Smooth muscle cell (in vitro differentiated cells): ENCODE measurements at regions not wholly inside any gene's neighbourhood (a gene's known extent, or its start where the extent isn't known, plus 50 kb on each side); places are given as distances from the start of the nearest gene placed in this dataset.
"Not testable (repeated sequence)": the region's sequence is repeated elsewhere in the genome, so short reads cannot be mapped to it uniquely, and the experiment has no call there.

ENCODE experiments used
- DNase-seq: peaks from one replicate; lab custom pipeline; 2025; ENCODE audit not compliant: unreplicated experiment; lab: John Stamatoyannopoulos, UW
- H2AFZ ChIP-seq: fragments of 200-600 bp; sonication (generic); 2 replicates; pipeline ENCODE4 v1.6.0; 2016; ENCODE audit warnings: antibody characterized with exemption, low read depth, mild to moderate bottlenecking
- H3F3A ChIP-seq: fragments of 200-600 bp; sonication (generic); 2 replicates; pipeline ENCODE4 v1.6.0; 2017; ENCODE audit warnings: antibody characterized with exemption, low read depth
- H3K27ac ChIP-seq: fragments of 200-600 bp; sonication (generic); 2 replicates; pipeline ENCODE4 v1.5.1; 2016; ENCODE audit warnings: low read depth, mild to moderate bottlenecking
- H3K27me3 ChIP-seq: fragments of 200-600 bp; sonication (generic); 2 replicates; pipeline ENCODE4 v1.6.1; 2016; ENCODE audit warnings: low read depth, mild to moderate bottlenecking
- H3K36me3 ChIP-seq: fragments of 200-600 bp; sonication (generic); 2 replicates; pipeline ENCODE4 v1.5.1; 2016; ENCODE audit warnings: low read depth
- H3K4me1 ChIP-seq: fragments of 200-600 bp; sonication (generic); 2 replicates; pipeline ENCODE4 v1.5.1; 2016; ENCODE audit warnings: low read depth
- H3K4me2 ChIP-seq: fragments of 200-600 bp; sonication (generic); 2 replicates; pipeline ENCODE4 v1.6.0; 2016; ENCODE audit warnings: mild to moderate bottlenecking
- H3K4me3 ChIP-seq: fragments of 200-600 bp; sonication (generic); 2 replicates; pipeline ENCODE4 v1.5.1; 2016; ENCODE audit warnings: mild to moderate bottlenecking
- H3K79me2 ChIP-seq: fragments of 200-600 bp; sonication (generic); 2 replicates; pipeline ENCODE4 v1.6.0; 2016; ENCODE audit warnings: low read depth, mild to moderate bottlenecking
- H3K9ac ChIP-seq: fragments of 200-600 bp; sonication (generic); 2 replicates; pipeline ENCODE4 v1.6.0; 2016; ENCODE audit warnings: low read depth
- H3K9me3 ChIP-seq: fragments of 200-600 bp; sonication (generic); replicated peaks from 2 replicates; pipeline ENCODE4 v1.5.1; 2016; ENCODE audit warnings: low read depth
- H4K20me1 ChIP-seq: fragments of 200-600 bp; sonication (generic); 2 replicates; pipeline ENCODE4 v1.6.0; 2016; ENCODE audit warnings: low read depth
- WGBS: methylation state at CpG from one replicate; pipeline ENCODE4 v1.1.7; 2016; ENCODE audit warnings: low lambda C conversion rate; 5-methylcytosine and 5-hydroxymethylcytosine counted together
- TF ChIP-seq, protein P1 (sequence below): fragments of 200-600 bp; sonication (generic); IDR thresholded peaks from 2 replicates; pipeline ENCODE4 v1.5.1; 2017; ENCODE audit warnings: borderline replicate concordance, mild to moderate bottlenecking, antibody characterized with exemption; ENCODE audit not compliant: insufficient read depth, poor library complexity, severe bottlenecking

DNA sequence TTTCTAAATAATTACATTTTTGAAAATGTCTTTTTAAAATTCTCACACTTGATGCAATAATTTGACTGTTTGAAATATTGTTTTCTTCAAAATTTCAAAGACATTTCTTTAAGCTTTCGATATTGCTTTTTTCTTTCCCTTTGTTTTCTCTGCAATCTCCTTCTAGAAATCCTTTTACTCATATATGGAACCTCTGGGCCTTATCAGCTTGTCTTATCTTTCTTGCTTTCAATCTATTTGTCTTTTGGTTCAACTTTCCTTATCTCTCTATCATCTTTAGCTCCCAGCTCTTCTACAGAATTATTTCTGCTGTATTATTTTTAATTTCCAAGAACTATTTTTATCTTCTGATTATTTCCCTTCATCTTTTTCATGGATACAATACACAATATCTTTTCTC, 80.7 kb upstream of the DIAPH3 start:
- Histone ChIP-seq H3K36me3 (no peaks in the 10 kb centered on the region), H3K4me2 (no peak overlapping the region), H2AFZ (no peak overlapping the region), H3K27ac (no peak overlapping the region), H3K79me2 (no peaks in the 10 kb centered on the region), H3K9ac (no peak overlapping the region), H3K4me3 (no peak overlapping the region), H4K20me1 (no peaks in the 10 kb centered on the region), H3F3A (no peaks in the 10 kb centered on the region), H3K4me1 (no peaks in the 10 kb centered on the region), H3K9me3 (no peaks in the 10 kb centered on the region), H3K27me3 (no peaks in the 10 kb centered on the region)
- 93% methylated on average over 1 of the region's 1 CpG for WGBS
- TF ChIP-seq, protein P1, sequence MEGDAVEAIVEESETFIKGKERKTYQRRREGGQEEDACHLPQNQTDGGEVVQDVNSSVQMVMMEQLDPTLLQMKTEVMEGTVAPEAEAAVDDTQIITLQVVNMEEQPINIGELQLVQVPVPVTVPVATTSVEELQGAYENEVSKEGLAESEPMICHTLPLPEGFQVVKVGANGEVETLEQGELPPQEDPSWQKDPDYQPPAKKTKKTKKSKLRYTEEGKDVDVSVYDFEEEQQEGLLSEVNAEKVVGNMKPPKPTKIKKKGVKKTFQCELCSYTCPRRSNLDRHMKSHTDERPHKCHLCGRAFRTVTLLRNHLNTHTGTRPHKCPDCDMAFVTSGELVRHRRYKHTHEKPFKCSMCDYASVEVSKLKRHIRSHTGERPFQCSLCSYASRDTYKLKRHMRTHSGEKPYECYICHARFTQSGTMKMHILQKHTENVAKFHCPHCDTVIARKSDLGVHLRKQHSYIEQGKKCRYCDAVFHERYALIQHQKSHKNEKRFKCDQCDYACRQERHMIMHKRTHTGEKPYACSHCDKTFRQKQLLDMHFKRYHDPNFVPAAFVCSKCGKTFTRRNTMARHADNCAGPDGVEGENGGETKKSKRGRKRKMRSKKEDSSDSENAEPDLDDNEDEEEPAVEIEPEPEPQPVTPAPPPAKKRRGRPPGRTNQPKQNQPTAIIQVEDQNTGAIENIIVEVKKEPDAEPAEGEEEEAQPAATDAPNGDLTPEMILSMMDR = no peak
- DNase-seq = no peak

DNA sequence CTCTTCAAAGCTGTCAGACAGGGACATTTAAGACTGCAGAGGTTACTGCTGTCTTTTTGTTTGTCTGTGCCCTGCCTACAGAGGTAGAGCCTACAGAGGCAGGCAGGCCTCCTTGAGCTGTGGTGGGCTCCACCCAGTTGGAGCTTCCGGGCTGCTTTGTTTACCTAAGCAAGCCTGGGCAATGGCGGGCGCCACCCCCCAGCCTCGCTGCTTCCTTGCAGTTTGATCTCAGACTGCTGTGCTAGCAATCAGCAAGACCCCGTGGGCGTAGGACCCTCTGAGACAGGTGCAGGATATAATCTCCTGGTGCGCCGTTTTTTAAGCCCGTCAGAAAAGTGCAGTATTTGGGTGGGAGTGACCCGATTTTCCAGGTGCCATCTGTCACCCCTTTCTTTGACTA, 87.7 kb upstream of the DIAPH3 start:
- H3K9ac ChIP-seq, DNase-seq, H2AFZ ChIP-seq, H4K20me1 ChIP-seq, H3K4me2 ChIP-seq, H3K4me3 ChIP-seq, H3K4me1 ChIP-seq, H3K79me2 ChIP-seq, H3F3A ChIP-seq, H3K9me3 ChIP-seq, H3K27me3 ChIP-seq, H3K27ac ChIP-seq, H3K36me3 ChIP-seq: not testable (repeated sequence)
- WGBS = 90% methylated on average over 10 of the region's 10 CpGs

DNA sequence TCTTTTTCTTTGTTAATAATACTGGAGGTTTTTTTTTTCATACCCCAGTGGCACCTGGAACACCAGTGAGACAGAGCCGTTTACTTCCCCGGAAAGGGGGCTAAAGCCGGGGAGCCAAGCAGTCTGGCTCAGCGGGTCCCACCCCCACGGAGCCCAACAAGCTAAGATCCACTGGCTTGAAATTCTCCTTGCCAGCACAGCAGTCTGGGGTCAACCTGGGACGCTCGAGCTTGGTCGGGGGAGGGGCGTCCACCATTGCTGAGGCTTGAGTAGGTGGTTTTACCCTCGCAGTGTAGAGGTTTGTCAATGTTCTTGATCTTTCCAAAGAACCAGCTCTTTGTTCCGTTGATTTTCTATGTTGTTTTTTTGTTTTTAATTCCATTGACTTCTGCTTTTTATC, 94.6 kb upstream of the DIAPH3 start:
- H3K4me2 ChIP-seq = no peak overlapping the region
- no peak for DNase-seq
- TF ChIP-seq, protein P1 = no peak
- no peak overlapping the region for H3K4me3 ChIP-seq
- no peaks in the 10 kb centered on the region for H3K36me3 ChIP-seq
- H4K20me1 ChIP-seq = no peaks in the 10 kb centered on the region
- H3K27me3 ChIP-seq = no peaks in the 10 kb centered on the region
- 71% methylated on average over 11 of the region's 11 CpGs for WGBS
- no peak overlapping the region for H3K9ac ChIP-seq
- no peaks in the 10 kb centered on the region for H3K79me2 ChIP-seq
- no peak overlapping the region for H2AFZ ChIP-seq
- no peaks in the 10 kb centered on the region for H3K9me3 ChIP-seq
- H3F3A ChIP-seq = no peaks in the 10 kb centered on the region
- H3K27ac ChIP-seq = no peak overlapping the region
- H3K4me1 ChIP-seq = peaks cover 4% of the 10 kb centered on the region

DNA sequence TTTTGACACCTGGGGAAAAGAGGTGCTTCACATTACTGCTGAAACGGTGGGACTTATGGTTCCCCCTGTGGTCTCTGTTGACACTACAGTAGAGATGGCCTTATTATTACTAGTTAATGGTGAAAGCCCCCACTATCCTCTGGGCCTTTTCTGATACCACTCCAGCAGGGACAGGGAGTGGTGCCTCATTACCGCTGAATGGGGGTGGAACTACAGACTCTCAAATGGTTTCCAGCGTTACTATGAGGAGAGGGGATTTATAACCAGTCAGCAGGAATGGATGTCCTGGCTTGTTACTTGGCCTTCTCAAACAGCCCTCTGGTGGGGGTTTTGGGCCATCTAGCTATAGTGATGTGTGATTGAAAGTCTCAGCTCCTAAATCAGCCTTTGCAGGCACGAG, 96.7 kb upstream of the DIAPH3 start:
- no peak for DNase-seq
- no peaks in the 10 kb centered on the region for H3K27me3 ChIP-seq
- H3K9ac ChIP-seq = no peak overlapping the region
- H3K4me2 ChIP-seq = no peak overlapping the region
- no peak overlapping the region for H2AFZ ChIP-seq
- H4K20me1 ChIP-seq = no peaks in the 10 kb centered on the region
- H3F3A ChIP-seq = no peaks in the 10 kb centered on the region
- H3K79me2 ChIP-seq = no peaks in the 10 kb centered on the region
- H3K4me1 ChIP-seq = peaks cover 4% of the 10 kb centered on the region
- no peaks in the 10 kb centered on the region for H3K36me3 ChIP-seq
- H3K9me3 ChIP-seq = no peaks in the 10 kb centered on the region
- H3K27ac ChIP-seq = no peak overlapping the region
- H3K4me3 ChIP-seq = no peak overlapping the region
- WGBS = 49% methylated on average over 4 of the region's 4 CpGs
- TF ChIP-seq, protein P1 = no peak
